A673 (cell line): ENCODE measurements at regions not wholly inside any gene's neighbourhood (a gene's known extent, or its start where the extent isn't known, plus 50 kb on each side); places are given as distances from the start of the nearest gene placed in this dataset.

ENCODE experiments used
- CTCF ChIP-seq: fragments of 300-800, 200-600 bp; sonication (generic); conservative IDR thresholded peaks from 2 replicates; pipeline ENCODE4 v1.5.1; 2017; ENCODE audit warnings: low read depth, mild to moderate bottlenecking, antibody characterized with exemption, low read length, moderate library complexity, mixed read lengths
- EZH2 ChIP-seq: fragments of 200-600 bp; sonication (generic); IDR thresholded peaks from 2 replicates; pipeline ENCODE4 v1.6.1; 2017; ENCODE audit warnings: borderline replicate concordance, low read depth, mild to moderate bottlenecking, mixed read lengths, antibody characterized with exemption, low read length; ENCODE audit not compliant: poor library complexity, severe bottlenecking

DNA sequence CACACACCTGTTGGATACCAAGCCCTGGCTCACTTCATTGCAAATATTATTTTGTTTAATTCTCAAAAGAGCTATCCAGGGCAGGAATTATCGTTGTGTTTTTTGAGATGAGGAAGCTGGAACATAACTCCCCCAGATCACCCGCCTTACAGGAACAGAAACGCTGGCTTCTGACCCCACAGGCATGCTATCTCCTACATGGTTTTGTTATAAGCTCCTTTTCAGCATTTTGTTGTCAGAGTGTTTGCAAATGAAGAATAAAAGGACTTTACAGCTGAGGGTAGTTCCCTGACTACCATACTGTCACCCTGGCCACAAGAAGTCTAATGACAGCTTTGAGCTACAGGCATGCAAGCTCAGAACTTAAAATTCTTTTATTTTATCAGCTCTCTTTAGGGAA lies 62.0 kb upstream of the MRPS9 start:
- TF ChIP-seq EZH2 (no peak), CTCF (no peak)
